ENCODE measurements at regions not wholly inside any gene's neighbourhood (a gene's known extent, or its start where the extent isn't known, plus 50 kb on each side); places are given as distances from the start of the nearest gene placed in this dataset.

DNA sequence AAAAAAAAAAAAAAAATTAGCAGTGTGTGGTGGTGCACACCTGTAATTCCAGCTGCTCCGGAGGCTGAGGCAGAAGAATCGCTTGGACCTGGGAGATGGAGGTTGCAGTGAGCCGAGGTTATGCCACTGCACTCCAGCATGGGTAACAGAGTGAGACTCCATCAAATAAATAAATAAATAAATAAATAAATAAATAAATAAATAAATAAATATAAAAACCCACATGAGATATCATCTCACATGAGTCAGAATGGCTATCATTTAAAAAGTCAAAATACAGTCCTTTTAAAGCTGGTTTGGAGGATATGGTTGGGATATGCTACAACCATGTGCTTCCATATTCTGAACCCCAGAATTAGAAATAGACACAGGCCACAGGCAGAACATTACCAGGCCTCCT is 114.3 kb downstream of the WSCD1 start:
- no peak overlapping the region for H3K9ac ChIP-seq (replicated peaks; ENCODE audit: extremely low read depth, insufficient read depth, low read length)
- no peaks in the 10 kb centered on the region for H3K27me3 ChIP-seq (ENCODE audit: control insufficient read depth in 2 of 2, insufficient read depth in 2 of 2, low read length in 2 of 2)
- peaks cover 6% of the 10 kb centered on the region for H3K4me1 ChIP-seq (ENCODE audit: control insufficient read depth, extremely low read depth, insufficient read depth, low read length)
- no TSS peak for BruUV-seq (replicated peaks)
- no peaks in the 10 kb centered on the region for H3K36me3 ChIP-seq (ENCODE audit: control insufficient read depth in 2 of 2, extremely low read depth in 1 of 2, insufficient read depth in 2 of 2, low read length in 2 of 2)
- no peaks in the 10 kb centered on the region for H4K20me1 ChIP-seq (replicated peaks; ENCODE audit: control insufficient read depth, extremely low read depth, insufficient read depth, low read length)
- no peak overlapping the region for H2AFZ ChIP-seq (ENCODE audit: low read depth, low read length)
- no peak overlapping the region for H3K27ac ChIP-seq (ENCODE audit: insufficient read depth, low read depth, low read length)
- H3K4me2 ChIP-seq (ENCODE audit: insufficient read depth, low read length), result no peak overlapping the region
- no peak for DNase-seq (ENCODE audit: low read depth, low spot score)
- no peak for FAIRE-seq
- ChIA-PET POLR2A (no interaction called here), CTCF (no interaction called here)
- intact Hi-C loops (cut with micrococcal nuclease) (no loop called here), dilution Hi-C loops (cut with MboI; ENCODE audit: extremely low pct_ligation_motif_present, low sequenced_read_pairs) (no loop called here)
- H3K9me1 ChIP-seq (replicated peaks; ENCODE audit: control insufficient read depth, extremely low read depth, insufficient read depth, low read length), result no peaks in the 10 kb centered on the region
- no peak for TF ChIP-seq GATA2 (IDR thresholded peaks at IDR 0.05; ENCODE audit: insufficient read depth, insufficient read length, low read depth, low read length)
- TF ChIP-seq FOS (IDR thresholded peaks at IDR 0.05; ENCODE audit: borderline replicate concordance, insufficient read depth, low read length), result no peak
- TF ChIP-seq POLR2AphosphoS5 (IDR thresholded peaks at IDR 0.05; ENCODE audit: insufficient read depth, low read depth, low read length), result no peak
- TF ChIP-seq MYC (IDR thresholded peaks at IDR 0.05; ENCODE audit: low read depth, low read length), result no peak
- TF ChIP-seq EZH2 (IDR thresholded peaks at IDR 0.05; ENCODE audit: borderline replicate concordance, low read depth, low read length, severe bottlenecking), result no peak
- TF ChIP-seq JUN (IDR thresholded peaks at IDR 0.05; ENCODE audit: borderline replicate concordance, insufficient read depth, insufficient read length, low read depth), result no peak
- no peak for TF ChIP-seq MAX (IDR thresholded peaks at IDR 0.05; ENCODE audit: insufficient read depth, insufficient read length)
- TF ChIP-seq, protein P1, sequence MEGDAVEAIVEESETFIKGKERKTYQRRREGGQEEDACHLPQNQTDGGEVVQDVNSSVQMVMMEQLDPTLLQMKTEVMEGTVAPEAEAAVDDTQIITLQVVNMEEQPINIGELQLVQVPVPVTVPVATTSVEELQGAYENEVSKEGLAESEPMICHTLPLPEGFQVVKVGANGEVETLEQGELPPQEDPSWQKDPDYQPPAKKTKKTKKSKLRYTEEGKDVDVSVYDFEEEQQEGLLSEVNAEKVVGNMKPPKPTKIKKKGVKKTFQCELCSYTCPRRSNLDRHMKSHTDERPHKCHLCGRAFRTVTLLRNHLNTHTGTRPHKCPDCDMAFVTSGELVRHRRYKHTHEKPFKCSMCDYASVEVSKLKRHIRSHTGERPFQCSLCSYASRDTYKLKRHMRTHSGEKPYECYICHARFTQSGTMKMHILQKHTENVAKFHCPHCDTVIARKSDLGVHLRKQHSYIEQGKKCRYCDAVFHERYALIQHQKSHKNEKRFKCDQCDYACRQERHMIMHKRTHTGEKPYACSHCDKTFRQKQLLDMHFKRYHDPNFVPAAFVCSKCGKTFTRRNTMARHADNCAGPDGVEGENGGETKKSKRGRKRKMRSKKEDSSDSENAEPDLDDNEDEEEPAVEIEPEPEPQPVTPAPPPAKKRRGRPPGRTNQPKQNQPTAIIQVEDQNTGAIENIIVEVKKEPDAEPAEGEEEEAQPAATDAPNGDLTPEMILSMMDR (IDR thresholded peaks at IDR 0.05; ENCODE audit: extremely low read depth in 1 of 2, insufficient read depth in 1 of 2, low read depth in 1 of 2, low read length in 2 of 2), result no peak
- TF ChIP-seq POLR2A (IDR thresholded peaks at IDR 0.05; ENCODE audit: low read depth, low read length), result no peak
- no peaks in the 10 kb centered on the region for H3K9me3 ChIP-seq (replicated peaks; ENCODE audit: control insufficient read depth, insufficient read depth, low read length)
- no peak overlapping the region for H3K4me3 ChIP-seq (replicated peaks in 1 of 3; ENCODE audit: insufficient read depth in 1 of 3, low read depth in 1 of 3, low read length in 3 of 3)
- H3K79me2 ChIP-seq (ENCODE audit: control insufficient read depth, insufficient read depth, low read length), result no peaks in the 10 kb centered on the region
